Vagina (tissue), 2 donors: ENCODE measurements at regions not wholly inside any gene's neighbourhood (a gene's known extent, or its start where the extent isn't known, plus 50 kb on each side); places are given as distances from the start of the nearest gene placed in this dataset.

ENCODE experiments used
- CTCF ChIP-seq, 3 experiments: fragments of 450-650 bp in 2 of 3; fragments of 200-600 bp in 1 of 3; sonication (generic) in 1 of 3; IDR thresholded peaks; one replicate each; pipeline ENCODE4 v1.5.1; 2017 to 2019; ENCODE audit warnings: antibody characterized with exemption in 3 of 3, mild to moderate bottlenecking in 2 of 3, moderate library complexity in 2 of 3
- POLR2A ChIP-seq, 2 donors: fragments of 450-650 bp; IDR thresholded peaks; one replicate each; pipeline ENCODE4 v1.6.1; 2017; ENCODE audit warnings: antibody characterized with exemption in 2 of 2, mild to moderate bottlenecking in 2 of 2, moderate library complexity in 2 of 2
- POLR2AphosphoS5 ChIP-seq, 2 donors: sonication (generic); formaldehyde crosslinking; IDR thresholded peaks; one replicate each; pipeline ENCODE4 v1.9.0; 2017; ENCODE audit warnings: antibody characterized with exemption in 2 of 2, mild to moderate bottlenecking in 2 of 2, low read depth in 1 of 2; ENCODE audit not compliant: insufficient read depth in 1 of 2

GRCh38 chr11:42410251-42410955 is 901.4 kb upstream of the API5 start:
- TF ChIP-seq POLR2AphosphoS5 (IDR thresholded peaks at IDR 0.05; ENCODE audit: insufficient read depth in 1 of 2, low read depth in 1 of 2) (no peak), CTCF (IDR thresholded peaks at IDR 0.05) (no peak), POLR2A (IDR thresholded peaks at IDR 0.05) (no peak)
